IMR-90 (cell line): ENCODE measurements at regions not wholly inside any gene's neighbourhood (a gene's known extent, or its start where the extent isn't known, plus 50 kb on each side); places are given as distances from the start of the nearest gene placed in this dataset.

Source experiments
- ATAC-seq: fragments of 200-7000 bp; cut with Tn5 transposase; 2 replicates; pipeline ENCODE4 v1.9.1; 2020; ENCODE audit warnings: low read depth, mild to moderate bottlenecking, moderate library complexity
- BruUV-seq: library from RNA; stranded (reverse); fragments of 400-500 nt; replicated peaks from 2 replicates; lab custom pipeline; 2021; lab: Mats Ljungman, UMichigan
- CTCF ChIA-PET: fragments of 300-600 bp; formaldehyde crosslinking; extraction: SDS; loops from one replicate; lab custom pipeline; 2021; ENCODE audit warnings: antibody characterized with exemption; lab: Yijun Ruan, JAX
- POLR2A ChIA-PET: fragments of 300-600 bp; sonication (Branson Sonifier 250); formaldehyde crosslinking; loops from one replicate; lab custom pipeline; 2022; ENCODE audit warnings: antibody characterized with exemption; ENCODE audit not compliant: unreplicated experiment; lab: Charles Lee
- DNase-seq: peaks from one replicate; pipeline ENCODE4 v3.0.0; 2013
- H2AFZ ChIP-seq: replicated peaks from 2 replicates; pipeline ENCODE3; 2013; ENCODE audit warnings: low read length, mild to moderate bottlenecking; ENCODE audit not compliant: poor library complexity
- H2AK5ac ChIP-seq: 2 replicates; pipeline ENCODE4 v1.6.1; 2013; ENCODE audit warnings: low read depth, low read length, inconsistent platforms
- H2AK9ac ChIP-seq: replicated peaks from 2 replicates; pipeline ENCODE3; 2013; ENCODE audit warnings: mild to moderate bottlenecking, low read depth, low read length, moderate library complexity; ENCODE audit not compliant: poor library complexity
- H2BK120ac ChIP-seq: 2 replicates; pipeline ENCODE4 v1.6.1; 2013; ENCODE audit warnings: low read depth, low read length, inconsistent platforms
- H2BK15ac ChIP-seq: 3 replicates; pipeline ENCODE4 v1.6.1; 2013; ENCODE audit warnings: low read depth, low read length, inconsistent platforms
- H2BK20ac ChIP-seq: 2 replicates; pipeline ENCODE4 v1.6.1; 2013; ENCODE audit warnings: low read depth, mild to moderate bottlenecking, inconsistent platforms, low read length, moderate library complexity
- H2BK5ac ChIP-seq: 2 replicates; pipeline ENCODE4 v1.6.1; 2013; ENCODE audit warnings: mild to moderate bottlenecking, low read depth, low read length, inconsistent platforms; ENCODE audit not compliant: poor library complexity, severe bottlenecking
- H3K14ac ChIP-seq: replicated peaks from 2 replicates; pipeline ENCODE4 v1.6.1; 2013; ENCODE audit warnings: low read depth, low read length, inconsistent platforms
- H3K18ac ChIP-seq: 2 replicates; pipeline ENCODE4 v1.6.1; 2013; ENCODE audit warnings: low read depth, low read length, control low read depth
- H3K23ac ChIP-seq: 2 replicates; pipeline ENCODE4 v1.6.1; 2013; ENCODE audit warnings: low read depth, low read length, inconsistent platforms
- H3K27ac ChIP-seq: 2 replicates; pipeline ENCODE4 v1.5.1; 2013; ENCODE audit warnings: mild to moderate bottlenecking, control low read depth, low read length; ENCODE audit not compliant: insufficient read depth
- H3K27me3 ChIP-seq: 2 replicates; pipeline ENCODE4 v1.6.1; 2013; ENCODE audit warnings: low read length; ENCODE audit not compliant: control insufficient read depth, insufficient read depth
- H3K36me3 ChIP-seq: 2 replicates; pipeline ENCODE4 v1.6.1; 2013; ENCODE audit warnings: low read length, mixed read lengths; ENCODE audit not compliant: control insufficient read depth, insufficient read depth
- H3K4ac ChIP-seq: 2 replicates; pipeline ENCODE4 v1.6.1; 2013; ENCODE audit warnings: low read depth, low read length, inconsistent platforms
- H3K4me1 ChIP-seq: 2 replicates; pipeline ENCODE4 v1.6.1; 2013; ENCODE audit warnings: low read length, mixed read lengths; ENCODE audit not compliant: control insufficient read depth, insufficient read depth
- H3K4me2 ChIP-seq: 2 replicates; pipeline ENCODE4 v1.6.1; 2013; ENCODE audit warnings: low read depth, mild to moderate bottlenecking, control low read depth, low read length, moderate library complexity
- H3K4me3 ChIP-seq: 2 replicates; pipeline ENCODE4 v1.5.1; 2013; ENCODE audit warnings: low read depth, mild to moderate bottlenecking, control low read depth, low read length, moderate library complexity; ENCODE audit not compliant: insufficient read depth
- H3K56ac ChIP-seq: 2 replicates; pipeline ENCODE4 v1.6.1; 2013; ENCODE audit warnings: low read length, inconsistent platforms; ENCODE audit not compliant: insufficient read depth; ENCODE audit errors: extremely low read depth
- H3K79me1 ChIP-seq, 2 experiments: 2 replicates each; pipeline ENCODE4 v1.6.1; 2013; ENCODE audit warnings: low read length in 2 of 2, inconsistent platforms in 1 of 2, low read depth in 1 of 2
- H3K9ac ChIP-seq: 2 replicates; pipeline ENCODE4 v1.6.1; 2013; ENCODE audit warnings: low read depth, low read length, control low read depth
- H3K9me1 ChIP-seq: 2 replicates; pipeline ENCODE4 v1.6.1; 2013; ENCODE audit warnings: low read length, inconsistent platforms; ENCODE audit not compliant: insufficient read depth
- H3K9me3 ChIP-seq: 2 replicates; pipeline ENCODE4 v1.6.1; 2013; ENCODE audit warnings: low read length; ENCODE audit not compliant: control insufficient read depth, insufficient read depth
- H4K20me1 ChIP-seq: 2 replicates; pipeline ENCODE4 v1.6.1; 2013; ENCODE audit warnings: low read length, inconsistent platforms; ENCODE audit not compliant: insufficient read depth
- H4K5ac ChIP-seq: 2 replicates; pipeline ENCODE4 v1.6.1; 2013; ENCODE audit warnings: mild to moderate bottlenecking, low read depth, low read length, control low read depth
- H4K8ac ChIP-seq, 2 experiments: 2 replicates each; pipeline ENCODE4 v1.6.1; 2013; ENCODE audit warnings: low read depth in 2 of 2, low read length in 2 of 2, control low read depth in 1 of 2, inconsistent platforms in 1 of 2
- H4K91ac ChIP-seq: 2 replicates; pipeline ENCODE4 v1.6.1; 2013; ENCODE audit warnings: low read depth, low read length, inconsistent platforms; ENCODE audit not compliant: insufficient read depth
- BHLHE40 ChIP-seq: fragments of 150-350 bp; IDR thresholded peaks from 2 replicates; pipeline ENCODE4 v1.6.1; 2016; ENCODE audit warnings: mild to moderate bottlenecking, low read depth, low read length
- CTCF ChIP-seq: conservative IDR thresholded peaks from 2 replicates; pipeline ENCODE4 v1.5.1; 2012; ENCODE audit warnings: mild to moderate bottlenecking, low read depth, low read length, improper control_type of control experiment
- FOS ChIP-seq: fragments of 150-350 bp; IDR thresholded peaks from 2 replicates; pipeline ENCODE4 v1.6.1; 2016; ENCODE audit warnings: low read depth, low read length
- MAFK ChIP-seq: IDR thresholded peaks from 2 replicates; pipeline ENCODE4 v1.6.1; 2012; ENCODE audit warnings: low read depth, low read length, improper control_type of control experiment
- MAZ ChIP-seq: IDR thresholded peaks from 2 replicates; pipeline ENCODE4 v1.6.1; 2012; ENCODE audit warnings: low read depth, mild to moderate bottlenecking, low read length, improper control_type of control experiment, moderate library complexity, borderline replicate concordance
- NFE2L2 ChIP-seq: fragments of 150-350 bp; IDR thresholded peaks from 2 replicates; pipeline ENCODE4 v1.6.1; 2016; ENCODE audit warnings: low read depth, mild to moderate bottlenecking, low read length
- RAD21 ChIP-seq: IDR thresholded peaks from 2 replicates; pipeline ENCODE4 v1.6.1; 2012; ENCODE audit warnings: low read length, improper control_type of control experiment
- RCOR1 ChIP-seq: IDR thresholded peaks from 2 replicates; pipeline ENCODE4 v1.6.1; 2012; ENCODE audit warnings: mild to moderate bottlenecking, low read length, improper control_type of control experiment; ENCODE audit not compliant: insufficient replicate concordance
- RFX5 ChIP-seq: IDR thresholded peaks from 2 replicates; pipeline ENCODE4 v1.8.0; 2012; ENCODE audit warnings: low read depth, mild to moderate bottlenecking, low read length, moderate library complexity
- SMC3 ChIP-seq: fragments of 150-350 bp; IDR thresholded peaks from 2 replicates; pipeline ENCODE4 v1.6.1; 2016; ENCODE audit warnings: low read depth, mild to moderate bottlenecking, antibody characterized with exemption, low read length, moderate library complexity
- WGBS, 2 experiments: methylation state at CpG; one replicate each; pipeline versions ENCODE4 v1.1.5 to v1.1.7; 2013; ENCODE audit warnings: missing lambda C conversion rate in 2 of 2; ENCODE audit not compliant: insufficient read length in 1 of 2; ENCODE audit errors: extremely low coverage in 2 of 2; 5-methylcytosine and 5-hydroxymethylcytosine counted together
- dilution Hi-C: fragments of 300-500 bp; cut with HindIII; formaldehyde crosslinking; loops from one replicate; pipeline ENCODE4 v1.14.3; 2018; ENCODE audit warnings: low sequenced_read_pairs; ENCODE audit not compliant: unreplicated experiment
- in situ Hi-C: fragments of 300-500 bp; cut with MboI; formaldehyde crosslinking; loops from 3 replicates; pipeline ENCODE4 v1.14.3; 2019; ENCODE audit warnings: low sequenced_read_pairs, inconsistent platforms, mixed read lengths
- intact Hi-C: fragments of 100-400 bp; cut with micrococcal nuclease; formaldehyde crosslinking; loops from 2 replicates; pipeline ENCODE4 v1.10.0; 2022
- TF ChIP-seq, protein P1 (sequence below): fragments of 150-350 bp; IDR thresholded peaks from 2 replicates; pipeline ENCODE4 v1.6.1; 2017; ENCODE audit warnings: mild to moderate bottlenecking, antibody characterized with exemption, low read length, low read depth

DNA sequence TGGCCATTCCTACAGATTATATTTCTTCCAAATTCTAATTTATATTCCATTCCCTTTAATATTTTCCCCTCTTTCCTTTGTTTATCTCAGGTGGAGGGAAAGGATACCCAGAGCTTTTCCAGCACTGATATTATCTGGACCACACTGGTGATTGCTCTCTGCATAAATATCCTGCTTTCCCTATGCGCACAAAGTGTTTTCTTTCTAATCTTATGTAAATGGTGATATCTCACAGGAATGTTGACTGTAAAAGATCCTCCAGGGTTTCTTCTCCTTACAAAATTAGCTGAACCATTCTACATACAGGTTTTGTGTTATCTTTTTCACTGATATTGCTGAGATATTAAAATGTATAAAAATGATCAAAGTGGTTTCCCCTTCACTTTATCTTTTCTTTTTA, 59.1 kb upstream of the GALNT13 start:
- ATAC-seq, result no peak
- no peak overlapping the region for H3K4me2 ChIP-seq
- H3K27me3 ChIP-seq, result no peaks in the 10 kb centered on the region
- intact Hi-C loops, result no loop called here
- no peak overlapping the region for H2BK5ac ChIP-seq
- no CpG with 5 or more reads among the region's 1 CpG for WGBS, 2 experiments
- no peak overlapping the region for H3K56ac ChIP-seq
- no peak overlapping the region for H3K4me3 ChIP-seq
- no peaks in the 10 kb centered on the region for H3K4me1 ChIP-seq
- DNase-seq, result no peak
- H4K8ac ChIP-seq, result no peak overlapping the region
- TF ChIP-seq MAFK, result no peak
- no peak for TF ChIP-seq BHLHE40
- TF ChIP-seq MAZ, result no peak
- TF ChIP-seq RFX5, result no peak
- TF ChIP-seq RAD21, result no peak
- no peak for TF ChIP-seq CTCF
- TF ChIP-seq, protein P1, sequence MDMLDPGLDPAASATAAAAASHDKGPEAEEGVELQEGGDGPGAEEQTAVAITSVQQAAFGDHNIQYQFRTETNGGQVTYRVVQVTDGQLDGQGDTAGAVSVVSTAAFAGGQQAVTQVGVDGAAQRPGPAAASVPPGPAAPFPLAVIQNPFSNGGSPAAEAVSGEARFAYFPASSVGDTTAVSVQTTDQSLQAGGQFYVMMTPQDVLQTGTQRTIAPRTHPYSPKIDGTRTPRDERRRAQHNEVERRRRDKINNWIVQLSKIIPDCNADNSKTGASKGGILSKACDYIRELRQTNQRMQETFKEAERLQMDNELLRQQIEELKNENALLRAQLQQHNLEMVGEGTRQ, result no peak
- TF ChIP-seq RCOR1, result no peak
- no peak for TF ChIP-seq FOS
- no peak for TF ChIP-seq SMC3
- no peak for TF ChIP-seq NFE2L2
- no peak overlapping the region for H3K14ac ChIP-seq
- H3K27ac ChIP-seq, result no peak overlapping the region
- ChIA-PET CTCF (no interaction called here), POLR2A (no interaction called here)
- no peak overlapping the region for H3K9ac ChIP-seq
- no peak overlapping the region for H3K18ac ChIP-seq
- H3K9me1 ChIP-seq, result no peaks in the 10 kb centered on the region
- H4K91ac ChIP-seq, result no peak overlapping the region
- H4K5ac ChIP-seq, result no peak overlapping the region
- H3K36me3 ChIP-seq, result no peaks in the 10 kb centered on the region
- H2BK120ac ChIP-seq, result no peak overlapping the region
- no peak overlapping the region for H2AK9ac ChIP-seq
- H3K9me3 ChIP-seq, result peaks cover 6% of the 10 kb centered on the region
- no peak overlapping the region for H3K4ac ChIP-seq
- H4K20me1 ChIP-seq, result no peaks in the 10 kb centered on the region
- H2AFZ ChIP-seq, result no peak overlapping the region
- BruUV-seq, result no TSS peak
- dilution Hi-C loops, result no loop called here
- no peaks in the 10 kb centered on the region for H3K79me1 ChIP-seq
- H3K23ac ChIP-seq, result no peak overlapping the region
- in situ Hi-C loops, result no loop called here
- no peak overlapping the region for H2AK5ac ChIP-seq
- no peak overlapping the region for H2BK20ac ChIP-seq
- H2BK15ac ChIP-seq, result no peak overlapping the region
